GM12878 (cell line): ENCODE measurements at regions not wholly inside any gene's neighbourhood (a gene's known extent, or its start where the extent isn't known, plus 50 kb on each side); places are given as distances from the start of the nearest gene placed in this dataset.

ENCODE experiments used
- ATAC-seq: fragments of 200-7000 bp; cut with Tn5 transposase; 3 replicates; pipeline ENCODE4 v1.9.1; 2020; ENCODE audit warnings: mild to moderate bottlenecking, moderate library complexity
- BruUV-seq: library from RNA; stranded (reverse); fragments of 400-500 nt; replicated peaks from 2 replicates; lab custom pipeline; 2021; lab: Mats Ljungman, UMichigan
- CTCF ChIA-PET: fragments of 300-600 bp; sonication (Branson Sonifier 250); formaldehyde crosslinking; extraction: SDS; loops from one replicate; lab custom pipeline; 2021; ENCODE audit warnings: inconsistent platforms; lab: Yijun Ruan, JAX
- POLR2A ChIA-PET: fragments of 350-600 bp; formaldehyde crosslinking; extraction: SDS; loops from one replicate; lab custom pipeline; 2021; ENCODE audit warnings: inconsistent platforms; lab: Charles Lee
- RAD21 ChIA-PET: fragments of 300-600 bp; sonication (Branson Sonifier 250); formaldehyde crosslinking; loops from one replicate; lab custom pipeline; 2023; ENCODE audit warnings: antibody characterized with exemption; ENCODE audit not compliant: unreplicated experiment; lab: Charles Lee
- SMC1A ChIA-PET: fragments of 300-600 bp; sonication (Branson Sonifier 250); formaldehyde crosslinking; loops from one replicate; lab custom pipeline; 2023; ENCODE audit not compliant: unreplicated experiment, uncharacterized antibody; lab: Charles Lee
- DNase-seq: peaks from one replicate; pipeline ENCODE4 v3.0.0-alpha.2; 2011; ENCODE audit warnings: low read depth, low spot score
- FAIRE-seq: peaks from 3 replicates; lab custom pipeline; 2011; peaks lifted over from hg19 to GRCh38; lab: Jason Lieb, UNC
- H2AFZ ChIP-seq: 2 replicates; pipeline ENCODE4 v1.6.0; 2011; ENCODE audit warnings: low read depth, low read length, control low read depth; ENCODE audit not compliant: control insufficient read depth
- H3K27ac ChIP-seq: 2 replicates; pipeline ENCODE4 v1.5.1; 2011; ENCODE audit warnings: control low read depth; ENCODE audit not compliant: control insufficient read depth, insufficient read depth
- H3K27me3 ChIP-seq, 2 experiments: replicated peaks in 1 of 2; 2 replicates each; pipeline versions ENCODE4 v1.6.0 to v1.6.1; 2011; ENCODE audit warnings: low read length in 1 of 2; ENCODE audit not compliant: control insufficient read depth in 2 of 2, insufficient read depth in 2 of 2
- H3K36me3 ChIP-seq, 2 experiments: 2 replicates each; pipeline ENCODE4 v1.5.1; 2011; ENCODE audit warnings: low read length in 1 of 2; ENCODE audit not compliant: control insufficient read depth in 2 of 2, insufficient read depth in 2 of 2
- H3K4me1 ChIP-seq: 2 replicates; pipeline ENCODE4 v1.6.1; 2011; ENCODE audit warnings: mild to moderate bottlenecking, low read length, moderate library complexity, mixed read lengths; ENCODE audit not compliant: control insufficient read depth, insufficient read depth
- H3K4me2 ChIP-seq: 2 replicates; pipeline ENCODE4 v1.6.0; 2011; ENCODE audit warnings: control low read depth; ENCODE audit not compliant: control insufficient read depth, insufficient read depth
- H3K4me3 ChIP-seq: fragments of 200-600 bp; sonication (generic); 2 replicates; pipeline ENCODE4 v1.5.1; 2016
- H3K79me2 ChIP-seq: 2 replicates; pipeline ENCODE4 v1.6.0; 2011; ENCODE audit warnings: low read length; ENCODE audit not compliant: control insufficient read depth, insufficient read depth
- H3K9ac ChIP-seq: 2 replicates; pipeline ENCODE4 v1.8.0; 2011; ENCODE audit warnings: low read length, control low read depth, mixed read lengths; ENCODE audit not compliant: control insufficient read depth, insufficient read depth
- H3K9me3 ChIP-seq: replicated peaks from 3 replicates; pipeline ENCODE4 v1.5.1; 2011; ENCODE audit warnings: mild to moderate bottlenecking, low read length; ENCODE audit not compliant: control insufficient read depth, insufficient read depth
- H4K20me1 ChIP-seq: 2 replicates; pipeline ENCODE4 v1.6.0; 2011; ENCODE audit not compliant: control insufficient read depth, insufficient read depth
- BACH1 ChIP-seq: fragments of 450-650 bp; IDR thresholded peaks from 2 replicates; pipeline ENCODE4 v1.6.1; 2017; ENCODE audit warnings: mild to moderate bottlenecking, borderline replicate concordance
- CBX3 ChIP-seq: fragments of 200-600 bp; sonication (generic); IDR thresholded peaks from 2 replicates; pipeline ENCODE4 v1.6.1; 2016; ENCODE audit warnings: low read depth, borderline replicate concordance
- E2F8 ChIP-seq: fragments of 450-650 bp; IDR thresholded peaks from 2 replicates; pipeline ENCODE4 v1.6.1; 2018; ENCODE audit warnings: mild to moderate bottlenecking, low read depth, moderate library complexity; ENCODE audit not compliant: partially characterized antibody
- FOXM1 ChIP-seq: IDR thresholded peaks from 2 replicates; pipeline ENCODE4 v1.6.1; 2012; ENCODE audit warnings: low read depth, mild to moderate bottlenecking, inconsistent platforms, low read length, moderate library complexity
- NBN ChIP-seq: fragments of 450-650 bp; IDR thresholded peaks from 2 replicates; pipeline ENCODE4 v1.6.1; 2016
- POU2F2 ChIP-seq: IDR thresholded peaks from 3 replicates; pipeline ENCODE4 v1.6.1; 2011; ENCODE audit warnings: low read depth, mild to moderate bottlenecking, low read length, borderline replicate concordance
- REST ChIP-seq: IDR thresholded peaks from 2 replicates; pipeline ENCODE4 v1.6.1; 2012; ENCODE audit warnings: mild to moderate bottlenecking, low read depth, low read length
- SUZ12 ChIP-seq: fragments of 200-600 bp; sonication (generic); IDR thresholded peaks from one replicate; pipeline ENCODE4 v1.6.1; 2018; ENCODE audit warnings: antibody characterized with exemption, mild to moderate bottlenecking; ENCODE audit not compliant: unreplicated experiment
- TCF7 ChIP-seq: IDR thresholded peaks from 2 replicates; pipeline ENCODE4 v1.6.1; 2014; ENCODE audit warnings: antibody characterized with exemption, borderline replicate concordance
- WGBS: methylation state at CpG from one replicate; pipeline ENCODE4 v1.1.6; 2016; ENCODE audit warnings: low lambda C conversion rate; ENCODE audit not compliant: insufficient replicate concordance, insufficient coverage; ENCODE audit errors: missing lambda C conversion rate; 5-methylcytosine and 5-hydroxymethylcytosine counted together
- in situ Hi-C: fragments of 300-500 bp; cut with MboI; formaldehyde crosslinking; loops from 9 replicates; pipeline ENCODE4 v1.14.3; 2018; ENCODE audit warnings: mixed read lengths
- intact Hi-C: fragments of 100-400 bp; cut with micrococcal nuclease; formaldehyde crosslinking; loops from one replicate; pipeline ENCODE4 v1.14.2; 2022; ENCODE audit not compliant: unreplicated experiment
- TF ChIP-seq, protein P1 (sequence below): IDR thresholded peaks from 2 replicates; pipeline ENCODE4 v1.6.1; 2012; ENCODE audit warnings: low read depth, low read length, improper control_type of control experiment
- TF ChIP-seq, protein P2 (sequence below): IDR thresholded peaks from 2 replicates; pipeline ENCODE4 v1.6.1; 2011; ENCODE audit warnings: low read depth, mild to moderate bottlenecking, low read length, moderate library complexity, borderline replicate concordance; ENCODE audit errors: extremely low read depth

GRCh38 chr1:34685225-34685624, 69.6 kb upstream of the GJB5 start (continued):
- TF ChIP-seq, protein P1, sequence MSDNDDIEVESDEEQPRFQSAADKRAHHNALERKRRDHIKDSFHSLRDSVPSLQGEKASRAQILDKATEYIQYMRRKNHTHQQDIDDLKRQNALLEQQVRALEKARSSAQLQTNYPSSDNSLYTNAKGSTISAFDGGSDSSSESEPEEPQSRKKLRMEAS = no peak
- no peak for TF ChIP-seq SUZ12
- TF ChIP-seq NBN = no peak
- TF ChIP-seq POU2F2 = no peak

DNA sequence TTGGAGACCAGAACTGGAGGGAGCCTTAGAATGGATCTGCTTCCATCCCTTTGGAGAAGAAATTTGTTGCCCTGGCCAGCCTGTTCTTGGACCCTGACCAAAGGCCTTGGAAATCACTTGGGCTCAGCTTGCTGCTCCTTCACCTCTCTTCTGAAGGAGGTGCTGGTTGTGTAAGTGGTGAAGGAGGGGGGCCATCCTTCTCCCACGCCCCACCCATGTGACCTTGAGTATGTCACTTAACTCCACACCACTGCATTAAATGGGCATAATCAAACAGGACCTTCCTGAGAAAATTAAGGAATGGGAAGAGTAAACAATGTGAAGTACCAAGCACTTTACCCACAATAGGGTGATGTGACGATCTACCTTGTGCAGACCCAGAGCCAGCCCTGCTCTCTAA, 68.3 kb upstream of the GJB5 start:
- H2AFZ ChIP-seq = no peak overlapping the region
- in situ Hi-C loops = no loop called here
- ChIA-PET RAD21 (no interaction called here), SMC1A (no interaction called here), POLR2A (no interaction called here), CTCF (no interaction called here)
- intact Hi-C loops = no loop called here
- H3K36me3 ChIP-seq = no peaks in the 10 kb centered on the region
- no peaks in the 10 kb centered on the region for H3K9me3 ChIP-seq
- H3K27ac ChIP-seq = no peak overlapping the region
- no peaks in the 10 kb centered on the region for H3K4me1 ChIP-seq
- 43% methylated on average over 2 of the region's 2 CpGs for WGBS
- ATAC-seq (no peak), DNase-seq (no peak), FAIRE-seq (no peak)
- no TSS peak for BruUV-seq
- H3K79me2 ChIP-seq = no peaks in the 10 kb centered on the region
- no peak overlapping the region for H3K4me2 ChIP-seq
- H3K9ac ChIP-seq = no peak overlapping the region
- TF ChIP-seq TCF7 (no peak), BACH1 (no peak), FOXM1 (no peak), E2F8 (no peak), REST (no peak), CBX3 (no peak)
- TF ChIP-seq, protein P2, sequence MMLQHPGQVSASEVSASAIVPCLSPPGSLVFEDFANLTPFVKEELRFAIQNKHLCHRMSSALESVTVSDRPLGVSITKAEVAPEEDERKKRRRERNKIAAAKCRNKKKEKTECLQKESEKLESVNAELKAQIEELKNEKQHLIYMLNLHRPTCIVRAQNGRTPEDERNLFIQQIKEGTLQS = no peak
- no peak overlapping the region for H3K4me3 ChIP-seq
- H4K20me1 ChIP-seq = no peaks in the 10 kb centered on the region
- peaks cover 0 to 3% of the 10 kb centered on the region in 2 experiments; a peak in 3 of 4 replicates for H3K27me3 ChIP-seq
